Sigmoid colon (tissue), 4 donors: ENCODE measurements at regions not wholly inside any gene's neighbourhood (a gene's known extent, or its start where the extent isn't known, plus 50 kb on each side); places are given as distances from the start of the nearest gene placed in this dataset.

ENCODE experiments used
- EP300 ChIP-seq, 4 donors: sonication (generic); formaldehyde crosslinking; IDR thresholded peaks; one replicate each; pipeline ENCODE4 v1.6.1; 2017; ENCODE audit warnings: antibody characterized with exemption in 4 of 4
- POLR2A ChIP-seq, 2 donors: fragments of 450-650 bp; IDR thresholded peaks; one replicate each; pipeline ENCODE4 v1.6.1; 2016; ENCODE audit warnings: antibody characterized with exemption in 2 of 2, mild to moderate bottlenecking in 2 of 2, moderate library complexity in 2 of 2
- POLR2AphosphoS5 ChIP-seq, 4 donors: sonication (generic); formaldehyde crosslinking; IDR thresholded peaks; one replicate each; pipeline ENCODE4 v1.6.1; 2017; ENCODE audit warnings: antibody characterized with exemption in 4 of 4
- TF ChIP-seq, protein P1 (sequence below), 4 experiments: fragments of 450-650 bp in 3 of 4; fragments of 200-600 bp in 1 of 4; IDR thresholded peaks; one replicate each; pipeline ENCODE4 v1.5.1; 2016 to 2019; ENCODE audit warnings: antibody characterized with exemption in 4 of 4, mild to moderate bottlenecking in 3 of 4, moderate library complexity in 2 of 4

DNA sequence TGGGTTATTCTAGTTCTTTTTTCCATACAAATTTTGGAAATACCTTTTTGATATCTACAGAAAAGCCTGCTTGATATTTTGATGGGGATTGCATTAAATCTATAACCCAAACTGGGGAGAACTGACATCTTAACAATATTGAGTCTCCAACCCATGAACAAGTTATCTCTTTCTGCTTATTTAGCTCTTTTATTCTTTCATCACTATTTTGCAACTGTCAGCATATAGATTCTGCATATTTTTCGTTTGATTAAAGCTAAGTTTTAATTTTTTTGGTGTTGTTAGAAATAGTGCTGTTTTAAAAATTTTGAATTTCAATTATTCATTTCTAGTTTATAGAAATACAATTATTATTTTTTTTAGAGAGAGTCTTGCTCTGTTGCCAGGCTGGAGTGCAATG, 97.9 kb downstream of the EMX2 start:
- TF ChIP-seq, protein P1, sequence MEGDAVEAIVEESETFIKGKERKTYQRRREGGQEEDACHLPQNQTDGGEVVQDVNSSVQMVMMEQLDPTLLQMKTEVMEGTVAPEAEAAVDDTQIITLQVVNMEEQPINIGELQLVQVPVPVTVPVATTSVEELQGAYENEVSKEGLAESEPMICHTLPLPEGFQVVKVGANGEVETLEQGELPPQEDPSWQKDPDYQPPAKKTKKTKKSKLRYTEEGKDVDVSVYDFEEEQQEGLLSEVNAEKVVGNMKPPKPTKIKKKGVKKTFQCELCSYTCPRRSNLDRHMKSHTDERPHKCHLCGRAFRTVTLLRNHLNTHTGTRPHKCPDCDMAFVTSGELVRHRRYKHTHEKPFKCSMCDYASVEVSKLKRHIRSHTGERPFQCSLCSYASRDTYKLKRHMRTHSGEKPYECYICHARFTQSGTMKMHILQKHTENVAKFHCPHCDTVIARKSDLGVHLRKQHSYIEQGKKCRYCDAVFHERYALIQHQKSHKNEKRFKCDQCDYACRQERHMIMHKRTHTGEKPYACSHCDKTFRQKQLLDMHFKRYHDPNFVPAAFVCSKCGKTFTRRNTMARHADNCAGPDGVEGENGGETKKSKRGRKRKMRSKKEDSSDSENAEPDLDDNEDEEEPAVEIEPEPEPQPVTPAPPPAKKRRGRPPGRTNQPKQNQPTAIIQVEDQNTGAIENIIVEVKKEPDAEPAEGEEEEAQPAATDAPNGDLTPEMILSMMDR (IDR thresholded peaks at IDR 0.05), result no peak
- TF ChIP-seq POLR2A (IDR thresholded peaks at IDR 0.05), result no peak
- no peak for TF ChIP-seq EP300 (IDR thresholded peaks at IDR 0.05)
- TF ChIP-seq POLR2AphosphoS5 (IDR thresholded peaks at IDR 0.05), result no peak
